SK-N-SH (cell line): ENCODE measurements at regions not wholly inside any gene's neighbourhood (a gene's known extent, or its start where the extent isn't known, plus 50 kb on each side); places are given as distances from the start of the nearest gene placed in this dataset.

ENCODE experiments used
- CTCF ChIA-PET: fragments of 300-600, 350-600 bp; formaldehyde crosslinking; extraction: SDS; loops from one replicate; lab custom pipeline; 2021; lab: Yijun Ruan, JAX
- POLR2A ChIA-PET: fragments of 350-600 bp; sonication (Branson Sonifier 250); formaldehyde crosslinking; extraction: SDS; loops from one replicate; lab custom pipeline; 2020; ENCODE audit warnings: antibody characterized with exemption, inconsistent platforms; lab: Yijun Ruan, JAX
- DNase-seq: peaks from one replicate; pipeline ENCODE4 v3.0.0; 2012
- H2AFZ ChIP-seq: fragments of 200-600 bp; sonication (generic); 2 replicates; pipeline ENCODE4 v1.8.1; 2016; ENCODE audit warnings: antibody characterized with exemption, mild to moderate bottlenecking, low read depth
- H3F3A ChIP-seq: fragments of 200-600 bp; sonication (generic); replicated peaks from 2 replicates; pipeline ENCODE3; 2016; ENCODE audit warnings: antibody characterized with exemption, mild to moderate bottlenecking; ENCODE audit not compliant: insufficient read depth
- H3K27ac ChIP-seq, 2 experiments: fragments of 200-500 bp in 1 of 2; fragments of 200-600 bp in 1 of 2; sonication (Bioruptor generic) in 1 of 2; sonication (generic), shearing (Covaris generic) in 1 of 2; 2 replicates each; pipeline versions ENCODE4 v1.5.1 to v1.6.1; 2014 to 2016; ENCODE audit warnings: low read depth in 2 of 2, inconsistent platforms in 1 of 2, low read length in 1 of 2, mild to moderate bottlenecking in 1 of 2, mixed read lengths in 1 of 2
- H3K27me3 ChIP-seq: fragments of 200-600 bp; sonication (generic), shearing (Covaris generic); 2 replicates; pipeline ENCODE4 v1.6.1; 2016; ENCODE audit warnings: mixed run types; ENCODE audit not compliant: insufficient read depth
- H3K36me3 ChIP-seq, 2 experiments: fragments of 200-500 bp in 1 of 2; fragments of 200-600 bp in 1 of 2; sonication (Bioruptor generic) in 1 of 2; sonication (generic) in 1 of 2; replicated peaks in 1 of 2; 2 replicates each; pipeline versions ENCODE3 to v1.5.1; 2014 to 2016; ENCODE audit warnings: low read length in 1 of 2, mild to moderate bottlenecking in 1 of 2; ENCODE audit not compliant: insufficient read depth in 2 of 2, control insufficient read depth in 1 of 2
- H3K4me1 ChIP-seq, 2 experiments: fragments of 200-500 bp in 1 of 2; fragments of 200-600 bp in 1 of 2; sonication (Bioruptor generic) in 1 of 2; sonication (generic), shearing (Covaris generic) in 1 of 2; 2 replicates each; pipeline versions ENCODE4 v1.5.1 to v1.6.1; 2014 to 2016; ENCODE audit warnings: low read depth in 1 of 2, low read length in 1 of 2, mixed run types in 1 of 2; ENCODE audit not compliant: insufficient read depth in 2 of 2, control insufficient read depth in 1 of 2
- H3K4me2 ChIP-seq: fragments of 200-600 bp; sonication (generic), shearing (Covaris generic); 2 replicates; pipeline ENCODE4 v1.6.1; 2017; ENCODE audit warnings: mixed run types
- H3K4me3 ChIP-seq, 2 experiments: fragments of 200-500 bp in 1 of 2; fragments of 200-600 bp in 1 of 2; sonication (Bioruptor generic) in 1 of 2; sonication (generic), shearing (Covaris generic) in 1 of 2; 2 replicates each; pipeline versions ENCODE4 v1.5.1 to v1.8.1; 2014 to 2016; ENCODE audit warnings: low read depth in 2 of 2, inconsistent platforms in 1 of 2, low read length in 1 of 2, mild to moderate bottlenecking in 1 of 2, mixed read lengths in 1 of 2, moderate library complexity in 1 of 2
- H3K79me2 ChIP-seq: fragments of 200-600 bp; sonication (generic); 2 replicates; pipeline ENCODE4 v1.8.1; 2017; ENCODE audit warnings: mild to moderate bottlenecking; ENCODE audit not compliant: insufficient read depth
- H3K9ac ChIP-seq: fragments of 200-600 bp; sonication (generic); 2 replicates; pipeline ENCODE4 v1.6.1; 2017; ENCODE audit warnings: mixed run types
- H3K9me2 ChIP-seq: fragments of 200-600 bp; sonication (generic); 2 replicates; pipeline ENCODE4 v1.6.1; 2017; ENCODE audit warnings: mixed run types
- H3K9me3 ChIP-seq: fragments of 200-600 bp; sonication (generic); 2 replicates; pipeline ENCODE4 v1.6.1; 2017; ENCODE audit warnings: mixed run types, mild to moderate bottlenecking, moderate library complexity
- H4K20me1 ChIP-seq: fragments of 200-600 bp; sonication (generic); 2 replicates; pipeline ENCODE4 v1.6.1; 2017; ENCODE audit warnings: mild to moderate bottlenecking, mixed run types; ENCODE audit not compliant: insufficient read depth
- CHD2 ChIP-seq: fragments of 150-350 bp; IDR thresholded peaks from 2 replicates; pipeline ENCODE4 v1.6.1; 2018; ENCODE audit warnings: low read length; ENCODE audit not compliant: partially characterized antibody
- ELF1 ChIP-seq: IDR thresholded peaks from 2 replicates; pipeline ENCODE4 v1.4.0; 2012
- FOSL2 ChIP-seq: IDR thresholded peaks from 2 replicates; pipeline ENCODE4 v1.4.0; 2012; ENCODE audit warnings: low read depth, mild to moderate bottlenecking, moderate library complexity, borderline replicate concordance
- FOXJ3 ChIP-seq: sonication (generic); formaldehyde crosslinking; IDR thresholded peaks from 2 replicates; pipeline ENCODE4 v1.5.1; 2020; ENCODE audit warnings: mild to moderate bottlenecking, missing genetic modification reagents
- GABPA ChIP-seq: IDR thresholded peaks from 2 replicates; pipeline ENCODE4 v1.4.0; 2012; ENCODE audit warnings: low read depth, mild to moderate bottlenecking
- GATA2 ChIP-seq: sonication (generic); formaldehyde crosslinking; IDR thresholded peaks from 2 replicates; pipeline ENCODE4 v1.5.0; 2020; ENCODE audit warnings: mild to moderate bottlenecking, missing genetic modification reagents
- IRF3 ChIP-seq: fragments of 150-350 bp; IDR thresholded peaks from 2 replicates; pipeline ENCODE4 v1.6.1; 2016; ENCODE audit warnings: mild to moderate bottlenecking, low read depth, low read length
- MAX ChIP-seq: IDR thresholded peaks from 2 replicates; pipeline ENCODE4 v1.4.0; 2012; ENCODE audit warnings: low read depth
- MEF2A ChIP-seq: IDR thresholded peaks from 2 replicates; pipeline ENCODE4 v1.4.0; 2012; ENCODE audit warnings: low read depth, borderline replicate concordance
- MXI1 ChIP-seq: IDR thresholded peaks from 2 replicates; pipeline ENCODE4 v1.6.1; 2012; ENCODE audit warnings: mild to moderate bottlenecking, low read depth, low read length, improper control_type of control experiment
- PBX3 ChIP-seq: IDR thresholded peaks from 2 replicates; pipeline ENCODE4; 2012
- RAD21 ChIP-seq: IDR thresholded peaks from 2 replicates; pipeline ENCODE4 v1.6.1; 2012; ENCODE audit warnings: mild to moderate bottlenecking, low read length
- RCOR1 ChIP-seq: fragments of 150-350 bp; IDR thresholded peaks from 2 replicates; pipeline ENCODE4 v1.6.1; 2017; ENCODE audit warnings: antibody characterized with exemption, low read length
- REST ChIP-seq: IDR thresholded peaks from 2 replicates; pipeline ENCODE4 v1.6.1; 2012; ENCODE audit warnings: mild to moderate bottlenecking, low read depth, low read length, moderate library complexity
- RFX5 ChIP-seq: IDR thresholded peaks from 2 replicates; pipeline ENCODE4 v1.6.1; 2012; ENCODE audit warnings: mild to moderate bottlenecking, improper control_type of control experiment, low read length
- SIN3A ChIP-seq: IDR thresholded peaks from 2 replicates; pipeline ENCODE4 v1.6.1; 2012; ENCODE audit warnings: low read depth, mild to moderate bottlenecking, low read length, moderate library complexity, borderline replicate concordance
- SMC3 ChIP-seq: IDR thresholded peaks from 2 replicates; pipeline ENCODE4 v1.6.1; 2012; ENCODE audit warnings: low read depth, low read length, improper control_type of control experiment
- TAF1 ChIP-seq: IDR thresholded peaks from 2 replicates; pipeline ENCODE4 v1.6.1; 2012; ENCODE audit warnings: low read depth, mild to moderate bottlenecking, low read length, moderate library complexity, borderline replicate concordance
- TEAD4 ChIP-seq: IDR thresholded peaks from 2 replicates; pipeline ENCODE4 v1.4.0; 2012; ENCODE audit warnings: mild to moderate bottlenecking, borderline replicate concordance; ENCODE audit not compliant: insufficient read depth
- USF1 ChIP-seq: IDR thresholded peaks from 2 replicates; pipeline ENCODE4 v1.4.0; 2012; ENCODE audit warnings: low read depth, borderline replicate concordance
- WGBS: methylation state at CpG from one replicate; pipeline ENCODE4 v1.1.6; 2017; ENCODE audit warnings: low lambda C conversion rate; 5-methylcytosine and 5-hydroxymethylcytosine counted together

- Histone ChIP-seq H3K36me3 (no peaks in the 10 kb centered on the region), H3K4me2 (no peak overlapping the region), H3K27ac (no peak overlapping the region; a peak in 1 of 4 replicates)
Measured at GRCh38 chr5:125045646-125046045, 299.2 kb upstream of the ZNF608 start.

GRCh38 chr5:125046838-125047237 lies 300.4 kb upstream of the ZNF608 start:
- Histone ChIP-seq H3K4me3 (no peak overlapping the region), H3K27ac (no peak overlapping the region), H3K79me2 (no peaks in the 10 kb centered on the region), H3K9me2 (no peaks in the 10 kb centered on the region), H3K9ac (no peak overlapping the region), H3K27me3 (no peaks in the 10 kb centered on the region), H3F3A (peaks cover 19% of the 10 kb centered on the region), H2AFZ (no peak overlapping the region), H3K36me3 (no peaks in the 10 kb centered on the region), H3K4me2 (no peak overlapping the region), H3K9me3 (no peaks in the 10 kb centered on the region), H3K4me1 (peaks cover 20 to 30% of the 10 kb centered on the region in 2 experiments), H4K20me1 (no peaks in the 10 kb centered on the region)
- POLR2A ChIA-PET: no interaction called here
- DNase-seq: no peak
- CTCF ChIA-PET: no interaction called here
- WGBS: 94% methylated on average over 1 of the region's 1 CpG
- TF ChIP-seq SIN3A: no peak
- TF ChIP-seq GATA2 (CRISPR knock-in tag): no peak
- no peak for TF ChIP-seq REST
- no peak for TF ChIP-seq CHD2
- no peak for TF ChIP-seq RAD21
- no peak for TF ChIP-seq MAX
- TF ChIP-seq RFX5: no peak
- no peak for TF ChIP-seq MXI1
- TF ChIP-seq ELF1: no peak
- no peak for TF ChIP-seq FOXJ3 (CRISPR knock-in tag)
- TF ChIP-seq IRF3: no peak

More at GRCh38 chr5:125045646-125046045, 299.2 kb upstream of the ZNF608 start:
- Histone ChIP-seq H3K27me3 (no peaks in the 10 kb centered on the region), H4K20me1 (no peaks in the 10 kb centered on the region), H3K4me1 (peaks cover 20 to 33% of the 10 kb centered on the region in 2 experiments), H3K9me2 (no peaks in the 10 kb centered on the region), H3K9ac (no peak overlapping the region), H3K9me3 (no peaks in the 10 kb centered on the region), H3F3A (peaks cover 19% of the 10 kb centered on the region), H2AFZ (no peak overlapping the region), H3K4me3 (no peak overlapping the region), H3K79me2 (no peaks in the 10 kb centered on the region)
- CTCF ChIA-PET: no interaction called here
- TF ChIP-seq FOXJ3 (CRISPR knock-in tag) (no peak), GATA2 (CRISPR knock-in tag) (no peak), TAF1 (no peak), RFX5 (no peak), RAD21 (no peak), PBX3 (no peak), MAX (no peak), SMC3 (no peak), USF1 (no peak), RCOR1 (no peak), SIN3A (no peak), FOSL2 (no peak), GABPA (no peak), TEAD4 (no peak), MEF2A (no peak)
- TF ChIP-seq, all 33 proteins: peak for 0
- POLR2A ChIA-PET: no interaction called here
- DNase-seq: no peak
- WGBS: 83% methylated on average over 3 of the region's 3 CpGs
